H9 (cell line): ENCODE measurements at regions not wholly inside any gene's neighbourhood (a gene's known extent, or its start where the extent isn't known, plus 50 kb on each side); places are given as distances from the start of the nearest gene placed in this dataset.

Experiments
- DNase-seq: peaks from one replicate; pipeline ENCODE4 v3.0.0-alpha.2; 2017
- H2AFZ ChIP-seq: one replicate; pipeline ENCODE4 v1.6.1; 2013; ENCODE audit warnings: mild to moderate bottlenecking, low read length, control low read depth, moderate library complexity
- H2AK5ac ChIP-seq: 2 replicates; pipeline ENCODE4 v1.6.1; 2013; ENCODE audit warnings: low read length, control low read depth, mixed read lengths; ENCODE audit not compliant: insufficient read length
- H2BK120ac ChIP-seq: one replicate; pipeline ENCODE4 v1.6.1; 2013; ENCODE audit warnings: low read depth, mild to moderate bottlenecking, low read length, control low read depth, inconsistent platforms; ENCODE audit not compliant: poor library complexity, severe bottlenecking
- H2BK12ac ChIP-seq: 2 replicates; pipeline ENCODE4 v1.6.1; 2013; ENCODE audit warnings: low read length, control low read depth, mixed read lengths, low read depth; ENCODE audit not compliant: insufficient read length
- H2BK15ac ChIP-seq: 2 replicates; pipeline ENCODE4 v1.6.1; 2013; ENCODE audit warnings: low read depth, low read length, control low read depth
- H2BK20ac ChIP-seq: one replicate; pipeline ENCODE4 v1.6.1; 2013; ENCODE audit warnings: low read depth, mild to moderate bottlenecking, low read length, control low read depth, inconsistent platforms; ENCODE audit not compliant: poor library complexity, severe bottlenecking
- H2BK5ac ChIP-seq: 2 replicates; pipeline ENCODE4 v1.6.1; 2013; ENCODE audit warnings: low read length, control low read depth, mixed read lengths; ENCODE audit not compliant: insufficient read length
- H3K14ac ChIP-seq: 2 replicates; pipeline ENCODE4 v1.6.1; 2013; ENCODE audit warnings: low read length, control low read depth; ENCODE audit not compliant: insufficient read depth
- H3K18ac ChIP-seq: 2 replicates; pipeline ENCODE4 v1.6.1; 2013; ENCODE audit warnings: low read depth, mild to moderate bottlenecking, mixed read lengths, low read length, control low read depth; ENCODE audit not compliant: insufficient read length
- H3K23ac ChIP-seq: 2 replicates; pipeline ENCODE4 v1.6.1; 2013; ENCODE audit warnings: low read length, control low read depth, mixed read lengths, low read depth; ENCODE audit not compliant: insufficient read length
- H3K23me2 ChIP-seq: 2 replicates; pipeline ENCODE4 v1.6.1; 2013; ENCODE audit warnings: low read depth, mild to moderate bottlenecking, mixed read lengths, low read length, control low read depth; ENCODE audit not compliant: insufficient read length, poor library complexity, severe bottlenecking
- H3K27ac ChIP-seq: 2 replicates; pipeline ENCODE4 v1.5.1; 2013; ENCODE audit warnings: low read length, control low read depth, mixed read lengths, low read depth; ENCODE audit not compliant: insufficient read length
- H3K27me3 ChIP-seq: 2 replicates; pipeline ENCODE4 v1.6.1; 2013; ENCODE audit warnings: low read length, control low read depth, inconsistent platforms; ENCODE audit not compliant: insufficient read depth
- H3K4ac ChIP-seq: 2 replicates; pipeline ENCODE4 v1.6.1; 2013; ENCODE audit warnings: low read depth, mild to moderate bottlenecking, control low read depth, inconsistent platforms, low read length, moderate library complexity
- H3K4me1 ChIP-seq: 2 replicates; pipeline ENCODE4 v1.6.1; 2013; ENCODE audit warnings: low read length, control low read depth, inconsistent platforms; ENCODE audit not compliant: insufficient read depth
- H3K4me2 ChIP-seq: 2 replicates; pipeline ENCODE4 v1.6.1; 2013; ENCODE audit warnings: low read length, control low read depth, mixed read lengths; ENCODE audit not compliant: insufficient read length, insufficient read depth
- H3K56ac ChIP-seq: 2 replicates; pipeline ENCODE4 v1.6.1; 2013; ENCODE audit warnings: low read depth, mild to moderate bottlenecking, mixed read lengths, low read length, control low read depth; ENCODE audit not compliant: insufficient read length
- H3K79me1 ChIP-seq: 2 replicates; pipeline ENCODE4 v1.6.1; 2013; ENCODE audit warnings: low read depth, mild to moderate bottlenecking, moderate library complexity, low read length, control low read depth, inconsistent platforms; ENCODE audit not compliant: insufficient read depth, poor library complexity, severe bottlenecking
- H3K79me2 ChIP-seq: 2 replicates; pipeline ENCODE4 v1.6.1; 2013; ENCODE audit warnings: low read length, control low read depth, inconsistent platforms; ENCODE audit not compliant: insufficient read depth
- H3K9ac ChIP-seq: 2 replicates; pipeline ENCODE4 v1.6.1; 2013; ENCODE audit warnings: low read length, control low read depth, mixed read lengths; ENCODE audit not compliant: insufficient read length; ENCODE audit errors: extremely low read depth
- H3K9me3 ChIP-seq: one replicate; pipeline ENCODE4 v1.6.1; 2013; ENCODE audit warnings: low read depth, low read length, inconsistent platforms; ENCODE audit not compliant: control insufficient read depth
- H3T11ph ChIP-seq: one replicate; pipeline ENCODE4 v1.6.1; 2013; ENCODE audit warnings: mild to moderate bottlenecking, low read length, control low read depth, inconsistent platforms
- H4K20me1 ChIP-seq: one replicate; pipeline ENCODE4 v1.6.1; 2013; ENCODE audit not compliant: control insufficient read depth, insufficient read length, insufficient read depth
- H4K5ac ChIP-seq: 2 replicates; pipeline ENCODE4 v1.6.1; 2013; ENCODE audit warnings: low read depth, mild to moderate bottlenecking, mixed read lengths, low read length, control low read depth; ENCODE audit not compliant: insufficient read length
- H4K8ac ChIP-seq: replicated peaks from 2 replicates; pipeline ENCODE4 v1.6.1; 2013; ENCODE audit warnings: low read length, control low read depth, mixed read lengths, low read depth; ENCODE audit not compliant: insufficient read length
- H4K91ac ChIP-seq: 2 replicates; pipeline ENCODE4 v1.6.1; 2013; ENCODE audit warnings: low read depth, mild to moderate bottlenecking, moderate library complexity, mixed read lengths, low read length, control low read depth; ENCODE audit not compliant: insufficient read length
- H3K27ac Mint-ChIP-seq, 3 experiments: 2 replicates in 2 of 3; 3 replicates in 1 of 3; pipeline ENCODE4 v1.8.0; 2020 to 2021; ENCODE audit warnings: mixed read lengths in 3 of 3, mild to moderate bottlenecking in 1 of 3, moderate library complexity in 1 of 3
- H3K27me3 Mint-ChIP-seq: 2 replicates; pipeline ENCODE4 v1.8.0; 2021; ENCODE audit warnings: low read depth, mild to moderate bottlenecking, moderate library complexity, mixed read lengths
- H3K36me3 Mint-ChIP-seq, 3 experiments: 2 replicates in 2 of 3; 3 replicates in 1 of 3; pipeline ENCODE4 v1.8.0; 2020 to 2021; ENCODE audit warnings: low read depth in 3 of 3, mixed read lengths in 3 of 3; ENCODE audit not compliant: insufficient read depth in 1 of 3
- H3K4me1 Mint-ChIP-seq, 2 experiments: 2 replicates each; pipeline ENCODE4 v1.8.0; 2020; ENCODE audit warnings: mixed read lengths in 2 of 2
- H3K4me3 Mint-ChIP-seq, 2 experiments: 2 replicates in 1 of 2; 3 replicates in 1 of 2; pipeline ENCODE4 v1.8.0; 2020 to 2021; ENCODE audit warnings: mild to moderate bottlenecking in 2 of 2, mixed read lengths in 2 of 2, moderate library complexity in 1 of 2
- H3K9me3 Mint-ChIP-seq, 2 experiments: 2 replicates in 1 of 2; 3 replicates in 1 of 2; pipeline ENCODE4 v1.8.0; 2020; ENCODE audit warnings: mild to moderate bottlenecking in 2 of 2, mixed read lengths in 2 of 2, moderate library complexity in 1 of 2
- WGBS: extraction: QIAGEN DNeasy Blood & Tissue Kit; methylation state at CpG from one replicate; pipeline ENCODE4 v1.1.7; 2013; ENCODE audit warnings: missing lambda C conversion rate, low lambda C conversion rate, mixed read lengths; ENCODE audit not compliant: insufficient read length; ENCODE audit errors: extremely low coverage; 5-methylcytosine and 5-hydroxymethylcytosine counted together
- TF ChIP-seq, protein P1 (sequence below): fragments of 200-600 bp; sonication (generic); conservative IDR thresholded peaks from 3 replicates; pipeline ENCODE4 v1.8.0; 2021; ENCODE audit warnings: antibody characterized with exemption, mild to moderate bottlenecking

DNA sequence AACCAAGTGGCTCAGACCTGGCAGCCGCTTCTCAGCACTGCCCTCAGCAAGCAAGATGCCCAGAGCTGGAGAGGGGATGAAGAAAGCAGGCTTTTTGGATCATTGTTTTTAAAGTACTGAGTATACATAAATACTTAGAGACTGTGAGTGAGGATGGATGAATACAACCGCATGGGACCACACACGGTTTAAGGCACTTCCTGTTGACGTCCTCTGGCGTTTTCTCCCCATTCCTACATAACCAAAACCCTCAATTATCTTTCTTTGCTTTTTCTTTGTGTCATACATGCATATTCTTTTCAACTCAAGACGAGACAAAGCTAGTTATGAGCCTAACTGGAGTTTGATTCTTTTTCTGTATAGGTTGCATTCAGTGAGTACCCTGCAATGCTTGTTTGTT lies 198.4 kb downstream of the GALR1 start:
- no peak overlapping the region for H3K18ac ChIP-seq
- no peak overlapping the region for H3K56ac ChIP-seq
- no peak overlapping the region for H3K27ac ChIP-seq
- H4K91ac ChIP-seq, result no peak overlapping the region
- peaks cover 0 to under 1% (median 0%) of the 10 kb centered on the region in 3 experiments; a peak in 3 of 7 replicates for H3K36me3 Mint-ChIP-seq
- H2BK120ac ChIP-seq, result no peak overlapping the region
- H3K4me3 Mint-ChIP-seq, result no peak overlapping the region
- no peaks in the 10 kb centered on the region for H3K27me3 Mint-ChIP-seq
- H2BK15ac ChIP-seq, result no peak overlapping the region
- H3K23me2 ChIP-seq, result no peaks in the 10 kb centered on the region
- no peak overlapping the region for H3T11ph ChIP-seq
- no peak overlapping the region for H3K23ac ChIP-seq
- DNase-seq, result no peak
- no peak overlapping the region for H2AK5ac ChIP-seq
- H3K79me2 ChIP-seq, result no peaks in the 10 kb centered on the region
- H3K27ac Mint-ChIP-seq, result peak overlapping the region in 1 of 3 experiments; percentile 93; a peak in 2 of 7 replicates
- WGBS, result no CpG with 5 or more reads among the region's 6 CpGs
- no peaks in the 10 kb centered on the region for H3K27me3 ChIP-seq
- TF ChIP-seq, protein P1, sequence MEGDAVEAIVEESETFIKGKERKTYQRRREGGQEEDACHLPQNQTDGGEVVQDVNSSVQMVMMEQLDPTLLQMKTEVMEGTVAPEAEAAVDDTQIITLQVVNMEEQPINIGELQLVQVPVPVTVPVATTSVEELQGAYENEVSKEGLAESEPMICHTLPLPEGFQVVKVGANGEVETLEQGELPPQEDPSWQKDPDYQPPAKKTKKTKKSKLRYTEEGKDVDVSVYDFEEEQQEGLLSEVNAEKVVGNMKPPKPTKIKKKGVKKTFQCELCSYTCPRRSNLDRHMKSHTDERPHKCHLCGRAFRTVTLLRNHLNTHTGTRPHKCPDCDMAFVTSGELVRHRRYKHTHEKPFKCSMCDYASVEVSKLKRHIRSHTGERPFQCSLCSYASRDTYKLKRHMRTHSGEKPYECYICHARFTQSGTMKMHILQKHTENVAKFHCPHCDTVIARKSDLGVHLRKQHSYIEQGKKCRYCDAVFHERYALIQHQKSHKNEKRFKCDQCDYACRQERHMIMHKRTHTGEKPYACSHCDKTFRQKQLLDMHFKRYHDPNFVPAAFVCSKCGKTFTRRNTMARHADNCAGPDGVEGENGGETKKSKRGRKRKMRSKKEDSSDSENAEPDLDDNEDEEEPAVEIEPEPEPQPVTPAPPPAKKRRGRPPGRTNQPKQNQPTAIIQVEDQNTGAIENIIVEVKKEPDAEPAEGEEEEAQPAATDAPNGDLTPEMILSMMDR, result no peak
- H3K14ac ChIP-seq, result no peak overlapping the region
- no peaks in the 10 kb centered on the region for H3K79me1 ChIP-seq
- peaks cover 3 to 6% of the 10 kb centered on the region in 2 experiments for H3K4me1 Mint-ChIP-seq
- no peak overlapping the region for H3K9ac ChIP-seq
- H3K9me3 Mint-ChIP-seq, result no peaks in the 10 kb centered on the region
- H3K4me1 ChIP-seq, result no peaks in the 10 kb centered on the region
- H4K20me1 ChIP-seq, result no peaks in the 10 kb centered on the region
- H2BK12ac ChIP-seq, result no peak overlapping the region
- H3K4me2 ChIP-seq, result no peak overlapping the region
- H2BK20ac ChIP-seq, result no peak overlapping the region
- H2BK5ac ChIP-seq, result no peak overlapping the region
- no peak overlapping the region for H4K8ac ChIP-seq
- H4K5ac ChIP-seq, result no peak overlapping the region
- no peaks in the 10 kb centered on the region for H3K9me3 ChIP-seq
- H3K4ac ChIP-seq, result no peak overlapping the region
- no peak overlapping the region for H2AFZ ChIP-seq
